ENCODE measurements at regions not wholly inside any gene's neighbourhood (a gene's known extent, or its start where the extent isn't known, plus 50 kb on each side); places are given as distances from the start of the nearest gene placed in this dataset.

DNA sequence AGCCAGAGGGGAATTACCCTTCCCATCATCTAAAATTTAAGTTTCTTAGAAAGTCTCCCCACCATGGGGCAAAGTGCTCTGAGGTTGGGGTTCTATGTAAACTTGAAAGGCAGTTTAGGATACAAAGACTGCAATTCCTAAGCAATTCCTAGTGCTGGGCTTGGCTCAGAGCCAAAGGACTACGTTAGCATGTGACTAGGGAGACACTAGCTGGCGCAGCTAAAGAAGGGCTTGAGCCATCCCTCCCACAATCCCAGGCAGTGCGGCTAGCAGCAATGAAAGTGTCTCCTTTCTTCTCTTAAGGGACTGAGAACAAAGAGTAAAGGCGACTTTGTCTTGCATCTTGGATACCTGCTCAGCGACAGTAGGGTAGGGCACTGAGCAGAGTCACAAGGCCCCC, 306.6 kb upstream of the FKBP1C start:
- TF ChIP-seq, protein P1, sequence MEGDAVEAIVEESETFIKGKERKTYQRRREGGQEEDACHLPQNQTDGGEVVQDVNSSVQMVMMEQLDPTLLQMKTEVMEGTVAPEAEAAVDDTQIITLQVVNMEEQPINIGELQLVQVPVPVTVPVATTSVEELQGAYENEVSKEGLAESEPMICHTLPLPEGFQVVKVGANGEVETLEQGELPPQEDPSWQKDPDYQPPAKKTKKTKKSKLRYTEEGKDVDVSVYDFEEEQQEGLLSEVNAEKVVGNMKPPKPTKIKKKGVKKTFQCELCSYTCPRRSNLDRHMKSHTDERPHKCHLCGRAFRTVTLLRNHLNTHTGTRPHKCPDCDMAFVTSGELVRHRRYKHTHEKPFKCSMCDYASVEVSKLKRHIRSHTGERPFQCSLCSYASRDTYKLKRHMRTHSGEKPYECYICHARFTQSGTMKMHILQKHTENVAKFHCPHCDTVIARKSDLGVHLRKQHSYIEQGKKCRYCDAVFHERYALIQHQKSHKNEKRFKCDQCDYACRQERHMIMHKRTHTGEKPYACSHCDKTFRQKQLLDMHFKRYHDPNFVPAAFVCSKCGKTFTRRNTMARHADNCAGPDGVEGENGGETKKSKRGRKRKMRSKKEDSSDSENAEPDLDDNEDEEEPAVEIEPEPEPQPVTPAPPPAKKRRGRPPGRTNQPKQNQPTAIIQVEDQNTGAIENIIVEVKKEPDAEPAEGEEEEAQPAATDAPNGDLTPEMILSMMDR (IDR thresholded peaks at IDR 0.05; ENCODE audit: insufficient read depth, low read length) = no peak
- no peak for TF ChIP-seq POLR2AphosphoS5 (IDR thresholded peaks at IDR 0.05; ENCODE audit: low read depth)
